ENCODE measurements at regions not wholly inside any gene's neighbourhood (a gene's known extent, or its start where the extent isn't known, plus 50 kb on each side); places are given as distances from the start of the nearest gene placed in this dataset.

DNA sequence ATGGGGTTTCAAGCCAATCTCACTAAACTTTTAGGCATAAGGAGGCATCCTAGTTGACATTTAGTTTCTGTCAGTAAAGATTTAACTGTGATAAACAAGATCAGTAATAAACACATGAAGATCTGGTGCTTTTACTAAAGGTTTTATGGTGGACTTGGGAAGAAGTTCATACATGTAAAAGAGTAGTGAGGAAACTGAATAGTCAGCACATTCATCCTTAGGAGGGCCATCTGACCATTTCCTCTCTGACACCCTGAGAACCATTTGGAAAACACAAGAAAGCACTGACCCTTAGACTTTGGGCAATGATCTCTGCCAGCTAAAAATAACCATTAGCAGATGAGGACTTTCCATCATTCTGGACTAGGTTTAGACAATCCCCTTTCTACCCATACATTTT lies 1040.9 kb downstream of the AGBL1 start:
- TF ChIP-seq, protein P1, sequence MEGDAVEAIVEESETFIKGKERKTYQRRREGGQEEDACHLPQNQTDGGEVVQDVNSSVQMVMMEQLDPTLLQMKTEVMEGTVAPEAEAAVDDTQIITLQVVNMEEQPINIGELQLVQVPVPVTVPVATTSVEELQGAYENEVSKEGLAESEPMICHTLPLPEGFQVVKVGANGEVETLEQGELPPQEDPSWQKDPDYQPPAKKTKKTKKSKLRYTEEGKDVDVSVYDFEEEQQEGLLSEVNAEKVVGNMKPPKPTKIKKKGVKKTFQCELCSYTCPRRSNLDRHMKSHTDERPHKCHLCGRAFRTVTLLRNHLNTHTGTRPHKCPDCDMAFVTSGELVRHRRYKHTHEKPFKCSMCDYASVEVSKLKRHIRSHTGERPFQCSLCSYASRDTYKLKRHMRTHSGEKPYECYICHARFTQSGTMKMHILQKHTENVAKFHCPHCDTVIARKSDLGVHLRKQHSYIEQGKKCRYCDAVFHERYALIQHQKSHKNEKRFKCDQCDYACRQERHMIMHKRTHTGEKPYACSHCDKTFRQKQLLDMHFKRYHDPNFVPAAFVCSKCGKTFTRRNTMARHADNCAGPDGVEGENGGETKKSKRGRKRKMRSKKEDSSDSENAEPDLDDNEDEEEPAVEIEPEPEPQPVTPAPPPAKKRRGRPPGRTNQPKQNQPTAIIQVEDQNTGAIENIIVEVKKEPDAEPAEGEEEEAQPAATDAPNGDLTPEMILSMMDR (IDR thresholded peaks at IDR 0.05) = no peak
- no peak for TF ChIP-seq ZFX (IDR thresholded peaks at IDR 0.05; ENCODE audit: borderline replicate concordance)

All from 22Rv1 (cell line).